ENCODE measurements at regions not wholly inside any gene's neighbourhood (a gene's known extent, or its start where the extent isn't known, plus 50 kb on each side); places are given as distances from the start of the nearest gene placed in this dataset.

DNA sequence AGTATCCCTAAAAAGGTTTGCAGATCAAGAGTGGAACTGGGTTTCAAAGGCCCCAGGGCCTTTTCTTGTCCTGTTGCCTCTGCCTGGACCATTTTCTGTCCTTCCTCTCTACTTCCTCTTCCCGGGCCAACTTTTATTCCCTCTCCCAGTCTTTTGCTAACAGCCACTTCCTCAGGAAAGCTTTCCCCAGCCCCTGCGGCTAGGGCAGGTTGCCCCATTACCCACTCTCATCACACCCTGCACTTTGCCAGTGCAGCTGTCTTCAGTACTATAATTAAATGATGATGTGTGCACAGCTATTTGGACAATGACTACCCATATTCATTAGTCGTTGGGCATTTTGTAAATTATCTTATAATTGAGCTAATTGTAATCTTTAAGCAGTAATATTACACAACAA lies 150.5 kb upstream of the THBS1 start:
- H3K36me3 ChIP-seq (ENCODE audit: insufficient read depth, low read length), result no peaks in the 10 kb centered on the region
- no peaks in the 10 kb centered on the region for H3K27me3 ChIP-seq (ENCODE audit: insufficient read depth, low read length)
- H3K4me3 ChIP-seq (ENCODE audit: low read depth, low read length), result no peak overlapping the region
- H3K4me1 ChIP-seq (ENCODE audit: control insufficient read depth, insufficient read depth, low read length, unreplicated experiment), result peaks cover 11% of the 10 kb centered on the region
- no peaks in the 10 kb centered on the region for H3K79me2 ChIP-seq (ENCODE audit: control insufficient read depth, insufficient read depth, low read length, unreplicated experiment)
- peak overlapping the region; percentile 35 for H3K27ac ChIP-seq (ENCODE audit: low read depth, low read length)
- H2AFZ ChIP-seq (ENCODE audit: low read length, unreplicated experiment), result peak overlapping the region; percentile 71

DNA sequence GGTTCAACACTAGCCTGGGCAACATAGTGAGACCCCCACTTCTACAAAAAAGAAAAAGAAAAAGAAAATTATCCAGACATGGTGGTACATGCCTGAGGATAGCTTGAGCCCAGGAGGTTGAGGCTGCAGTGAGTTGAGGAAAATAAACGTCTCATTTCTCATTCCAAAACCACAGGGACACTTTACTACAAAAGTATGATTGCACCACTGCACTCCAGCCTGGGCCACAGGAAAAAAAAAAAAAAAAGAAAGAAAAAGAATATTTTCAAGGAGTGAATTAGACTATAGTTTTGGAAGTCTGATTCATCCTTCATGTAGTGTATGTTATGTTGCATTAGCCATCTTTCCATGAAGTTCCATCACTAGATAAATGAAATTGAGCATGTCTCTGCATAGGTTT lies 149.5 kb upstream of the THBS1 start:
- H3K27ac ChIP-seq (ENCODE audit: low read depth, low read length), result no peak overlapping the region
- H3K79me2 ChIP-seq (ENCODE audit: control insufficient read depth, insufficient read depth, low read length, unreplicated experiment), result no peaks in the 10 kb centered on the region
- H3K36me3 ChIP-seq (ENCODE audit: insufficient read depth, low read length), result no peaks in the 10 kb centered on the region
- no peak overlapping the region for H3K4me3 ChIP-seq (ENCODE audit: low read depth, low read length)
- H3K4me1 ChIP-seq (ENCODE audit: control insufficient read depth, insufficient read depth, low read length, unreplicated experiment), result peaks cover 11% of the 10 kb centered on the region
- H3K27me3 ChIP-seq (ENCODE audit: insufficient read depth, low read length), result no peaks in the 10 kb centered on the region
- no peak overlapping the region for H2AFZ ChIP-seq (ENCODE audit: low read length, unreplicated experiment)

DNA sequence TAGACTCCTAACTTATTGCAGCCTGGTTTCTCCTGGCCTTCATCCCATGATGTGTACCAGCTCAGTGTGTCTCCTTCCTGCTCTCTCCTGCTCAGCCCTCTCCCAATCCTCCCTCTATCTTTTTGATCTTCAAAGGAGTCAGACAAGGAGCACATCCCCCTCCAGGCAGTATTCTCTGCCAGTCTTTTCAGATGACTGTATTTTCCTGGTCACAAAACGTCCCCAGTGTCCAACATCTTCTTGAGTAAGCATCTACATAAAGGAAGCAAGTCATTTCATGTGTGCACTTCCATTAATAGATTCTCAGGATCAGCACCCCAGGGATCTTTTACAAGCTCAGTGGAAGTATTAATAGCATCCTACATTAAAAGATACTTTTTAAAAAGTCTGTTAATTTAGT lies 148.9 kb upstream of the THBS1 start:
- H3K27me3 ChIP-seq (ENCODE audit: insufficient read depth, low read length), result no peaks in the 10 kb centered on the region
- no peak overlapping the region for H3K4me3 ChIP-seq (ENCODE audit: low read depth, low read length)
- H3K4me1 ChIP-seq (ENCODE audit: control insufficient read depth, insufficient read depth, low read length, unreplicated experiment), result peaks cover 11% of the 10 kb centered on the region
- H2AFZ ChIP-seq (ENCODE audit: low read length, unreplicated experiment), result no peak overlapping the region
- no peak overlapping the region for H3K27ac ChIP-seq (ENCODE audit: low read depth, low read length)
- no peaks in the 10 kb centered on the region for H3K79me2 ChIP-seq (ENCODE audit: control insufficient read depth, insufficient read depth, low read length, unreplicated experiment)
- no peaks in the 10 kb centered on the region for H3K36me3 ChIP-seq (ENCODE audit: insufficient read depth, low read length)

DNA sequence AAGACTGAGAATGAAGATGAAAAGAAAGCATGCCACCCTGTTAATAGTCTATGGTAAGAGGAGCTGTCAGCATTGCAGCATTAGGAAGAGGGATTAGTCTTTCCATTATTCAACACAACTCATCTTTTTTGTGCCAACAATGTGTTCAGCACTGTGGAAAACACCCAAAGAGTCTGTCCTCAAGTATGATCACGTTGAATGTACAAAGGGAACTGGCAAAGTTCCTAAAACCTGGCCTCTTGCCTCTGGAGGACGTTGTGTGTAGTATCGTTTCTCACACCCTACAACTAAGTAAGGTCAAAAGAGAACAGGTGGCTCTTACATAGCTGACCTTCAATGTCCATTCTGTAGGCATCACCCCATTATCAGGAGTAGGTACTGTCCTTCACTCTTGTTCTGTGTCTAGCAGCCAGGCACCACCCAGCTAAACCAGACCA lies 147.9 kb upstream of the THBS1 start:
- no peak overlapping the region for H3K4me3 ChIP-seq (ENCODE audit: low read depth, low read length)
- peaks cover 11% of the 10 kb centered on the region for H3K4me1 ChIP-seq (ENCODE audit: control insufficient read depth, insufficient read depth, low read length, unreplicated experiment)
- H3K27ac ChIP-seq (ENCODE audit: low read depth, low read length), result no peak overlapping the region
- H3K27me3 ChIP-seq (ENCODE audit: insufficient read depth, low read length), result no peaks in the 10 kb centered on the region
- no peaks in the 10 kb centered on the region for H3K79me2 ChIP-seq (ENCODE audit: control insufficient read depth, insufficient read depth, low read length, unreplicated experiment)
- H3K36me3 ChIP-seq (ENCODE audit: insufficient read depth, low read length), result no peaks in the 10 kb centered on the region
- no peak overlapping the region for H2AFZ ChIP-seq (ENCODE audit: low read length, unreplicated experiment)

DNA sequence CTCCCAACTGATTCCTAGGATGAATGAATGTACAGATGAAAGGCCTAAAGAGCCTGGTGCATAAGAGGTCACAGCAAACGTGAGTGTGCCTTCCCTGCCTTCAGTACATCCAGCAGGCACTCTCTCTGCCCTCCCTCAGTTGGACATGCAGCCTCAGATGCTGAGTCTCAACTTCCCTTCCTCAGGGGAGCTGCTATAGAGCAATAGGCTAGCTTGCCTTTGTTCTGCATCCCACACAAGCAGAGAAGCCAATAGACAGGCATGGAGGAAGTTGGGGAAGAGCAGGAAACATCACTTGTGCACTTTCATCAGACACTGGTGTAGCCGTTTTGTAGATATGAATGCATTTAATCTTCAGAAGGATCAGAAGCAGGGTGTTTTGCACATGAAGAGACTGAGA lies 147.5 kb upstream of the THBS1 start:
- Histone ChIP-seq H3K4me3 (ENCODE audit: low read depth, low read length) (no peak overlapping the region), H3K79me2 (ENCODE audit: control insufficient read depth, insufficient read depth, low read length, unreplicated experiment) (no peaks in the 10 kb centered on the region), H3K27me3 (ENCODE audit: insufficient read depth, low read length) (no peaks in the 10 kb centered on the region), H2AFZ (ENCODE audit: low read length, unreplicated experiment) (no peak overlapping the region), H3K4me1 (ENCODE audit: control insufficient read depth, insufficient read depth, low read length, unreplicated experiment) (peaks cover 11% of the 10 kb centered on the region), H3K36me3 (ENCODE audit: insufficient read depth, low read length) (no peaks in the 10 kb centered on the region), H3K27ac (ENCODE audit: low read depth, low read length) (no peak overlapping the region)

DNA sequence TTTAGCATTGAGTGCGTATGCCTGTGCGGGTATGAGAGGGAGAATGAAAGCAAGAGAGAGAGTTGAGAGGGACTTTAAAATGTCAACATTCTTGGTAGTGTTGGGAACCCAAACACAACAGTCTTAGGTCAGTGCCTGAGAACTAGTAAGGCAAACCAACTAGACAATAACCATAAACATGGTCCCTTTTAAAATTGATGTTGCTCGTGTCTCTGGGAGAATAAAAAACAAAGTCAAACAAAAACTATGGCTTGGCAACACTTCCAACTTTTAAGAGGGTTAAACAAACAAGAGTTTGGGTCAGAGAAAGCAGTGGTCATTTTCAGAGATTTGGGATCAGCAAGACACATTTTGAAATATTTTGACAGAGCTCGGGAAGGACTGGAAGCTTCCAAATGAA lies 146.7 kb upstream of the THBS1 start:
- Histone ChIP-seq H3K27ac (ENCODE audit: low read depth, low read length) (no peak overlapping the region), H2AFZ (ENCODE audit: low read length, unreplicated experiment) (no peak overlapping the region)

DNA sequence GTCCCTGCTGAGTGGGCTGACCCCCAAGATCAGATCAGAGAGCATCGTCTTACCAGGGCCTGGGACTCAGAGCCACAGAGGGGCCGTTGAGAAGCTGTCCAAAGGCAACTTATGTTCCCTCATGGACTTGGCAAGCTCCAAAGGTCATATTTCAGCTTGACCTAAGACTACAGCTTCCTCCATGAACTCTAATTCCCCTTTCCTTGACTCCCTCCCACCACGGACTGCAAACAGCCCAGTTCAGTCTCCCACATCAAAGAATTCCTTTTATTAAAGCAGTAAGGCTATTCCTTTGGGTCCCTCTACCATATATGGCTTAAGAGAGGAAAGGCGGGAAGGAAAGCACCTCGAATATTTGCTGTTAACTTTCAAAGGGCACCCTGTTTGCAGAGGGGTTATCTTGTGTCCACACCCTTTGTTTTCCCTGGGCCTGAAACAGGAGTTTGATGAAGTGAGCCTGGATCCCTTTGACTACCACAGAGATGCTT lies 146.1 kb upstream of the THBS1 start:
- H3K4me1 ChIP-seq (ENCODE audit: control insufficient read depth, insufficient read depth, low read length, unreplicated experiment), result peaks cover 7% of the 10 kb centered on the region
- no peaks in the 10 kb centered on the region for H3K27me3 ChIP-seq (ENCODE audit: insufficient read depth, low read length)
- H3K27ac ChIP-seq (ENCODE audit: low read depth, low read length), result no peak overlapping the region
- no peaks in the 10 kb centered on the region for H3K36me3 ChIP-seq (ENCODE audit: insufficient read depth, low read length)
- no peaks in the 10 kb centered on the region for H3K79me2 ChIP-seq (ENCODE audit: control insufficient read depth, insufficient read depth, low read length, unreplicated experiment)
- no peak overlapping the region for H3K4me3 ChIP-seq (ENCODE audit: low read depth, low read length)
- no peak overlapping the region for H2AFZ ChIP-seq (ENCODE audit: low read length, unreplicated experiment)

More for the DNA sequence above, 146.7 kb upstream of the THBS1 start:
- no peaks in the 10 kb centered on the region for H3K27me3 ChIP-seq (ENCODE audit: insufficient read depth, low read length)
- H3K4me3 ChIP-seq (ENCODE audit: low read depth, low read length), result no peak overlapping the region
- H3K36me3 ChIP-seq (ENCODE audit: insufficient read depth, low read length), result no peaks in the 10 kb centered on the region
- no peaks in the 10 kb centered on the region for H3K79me2 ChIP-seq (ENCODE audit: control insufficient read depth, insufficient read depth, low read length, unreplicated experiment)
- H3K4me1 ChIP-seq (ENCODE audit: control insufficient read depth, insufficient read depth, low read length, unreplicated experiment), result peaks cover 11% of the 10 kb centered on the region

DNA sequence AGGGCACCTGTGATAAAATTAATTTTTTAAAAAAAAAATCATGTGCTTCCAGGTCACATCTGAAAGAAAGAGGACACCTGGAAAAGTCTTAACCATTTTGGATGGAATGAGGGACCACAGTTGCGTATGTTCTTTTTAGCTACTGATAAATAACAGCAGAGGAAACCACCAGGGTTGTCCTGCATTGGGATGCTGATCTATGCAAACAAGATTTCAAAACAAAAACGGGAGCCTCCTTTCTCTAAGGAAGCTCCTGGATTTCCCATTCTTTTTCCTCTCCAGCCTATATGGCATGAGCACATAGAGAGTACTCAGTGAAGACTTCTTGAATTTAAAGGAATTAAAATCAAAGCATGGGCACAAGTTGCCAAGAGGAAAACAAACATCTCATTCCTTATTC lies 145.6 kb upstream of the THBS1 start:
- H3K27ac ChIP-seq (ENCODE audit: low read depth, low read length), result no peak overlapping the region
- no peak overlapping the region for H2AFZ ChIP-seq (ENCODE audit: low read length, unreplicated experiment)
- no peaks in the 10 kb centered on the region for H3K36me3 ChIP-seq (ENCODE audit: insufficient read depth, low read length)
- no peaks in the 10 kb centered on the region for H3K27me3 ChIP-seq (ENCODE audit: insufficient read depth, low read length)
- H3K4me3 ChIP-seq (ENCODE audit: low read depth, low read length), result no peak overlapping the region
- H3K4me1 ChIP-seq (ENCODE audit: control insufficient read depth, insufficient read depth, low read length, unreplicated experiment), result peaks cover 3% of the 10 kb centered on the region
- H3K79me2 ChIP-seq (ENCODE audit: control insufficient read depth, insufficient read depth, low read length, unreplicated experiment), result no peaks in the 10 kb centered on the region

DNA sequence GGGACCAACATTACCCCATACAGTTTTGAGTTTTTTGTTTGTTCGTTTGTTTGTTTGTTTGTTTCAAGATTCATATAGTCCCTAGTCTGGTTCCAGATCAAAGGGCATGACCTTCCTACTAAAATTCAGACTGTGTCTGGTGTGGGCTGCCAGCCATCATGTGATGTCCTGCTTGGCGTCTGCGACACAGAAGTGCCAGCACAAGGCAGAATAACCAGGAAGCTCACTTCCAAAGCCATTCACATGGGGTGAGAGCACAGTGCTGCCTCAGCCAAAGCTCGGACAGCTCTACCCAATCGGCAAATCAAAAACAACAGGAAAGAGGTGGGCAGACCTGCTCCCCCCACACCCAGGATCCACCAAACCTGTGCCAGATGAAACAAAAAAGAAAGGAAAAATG lies 142.6 kb upstream of the THBS1 start:
- Histone ChIP-seq H3K4me1 (ENCODE audit: control insufficient read depth, insufficient read depth, low read length, unreplicated experiment) (peaks cover 4% of the 10 kb centered on the region), H3K36me3 (ENCODE audit: insufficient read depth, low read length) (no peaks in the 10 kb centered on the region), H3K79me2 (ENCODE audit: control insufficient read depth, insufficient read depth, low read length, unreplicated experiment) (no peaks in the 10 kb centered on the region), H3K27me3 (ENCODE audit: insufficient read depth, low read length) (no peaks in the 10 kb centered on the region), H2AFZ (ENCODE audit: low read length, unreplicated experiment) (no peak overlapping the region), H3K4me3 (ENCODE audit: low read depth, low read length) (no peak overlapping the region), H3K27ac (ENCODE audit: low read depth, low read length) (no peak overlapping the region)

DNA sequence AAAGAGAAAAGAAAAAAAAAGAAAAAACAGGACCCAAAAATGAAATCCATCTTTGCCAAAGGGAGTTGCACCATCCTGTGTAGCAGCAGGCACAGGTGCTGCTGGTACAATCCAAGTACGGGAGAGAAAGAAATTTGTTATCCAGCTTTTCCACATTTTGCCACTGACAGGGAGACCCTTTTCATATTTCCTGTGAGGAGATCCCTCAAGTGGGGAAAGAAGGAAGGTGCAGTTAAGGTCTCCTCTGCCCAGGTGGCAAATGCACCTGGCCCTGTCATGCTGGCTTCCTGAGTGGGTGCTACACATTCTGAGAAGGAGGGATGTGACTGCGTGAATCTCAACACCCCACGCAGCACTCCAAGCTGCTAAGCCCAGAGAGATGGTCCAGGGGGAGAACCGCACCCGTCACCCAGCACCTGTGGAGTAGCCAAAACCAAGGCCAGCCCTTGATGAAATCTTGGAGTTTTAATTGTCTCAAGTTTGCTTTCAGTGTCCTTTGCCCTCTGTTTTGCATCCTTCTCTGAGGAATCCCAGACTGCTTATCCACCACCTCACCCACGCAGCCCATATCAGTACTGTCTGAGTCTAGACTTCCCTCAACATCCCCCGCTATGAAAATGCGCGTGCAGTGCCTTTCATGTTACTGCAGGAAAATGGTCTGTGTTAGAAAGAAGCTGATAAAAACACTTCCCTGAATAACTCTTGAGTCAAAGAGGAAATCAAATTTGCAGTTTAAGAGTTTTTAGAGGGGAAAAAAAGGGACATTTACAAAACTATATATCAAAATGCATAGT lies 141.9 kb upstream of the THBS1 start:
- Histone ChIP-seq H3K36me3 (ENCODE audit: insufficient read depth, low read length) (no peaks in the 10 kb centered on the region), H3K27me3 (ENCODE audit: insufficient read depth, low read length) (no peaks in the 10 kb centered on the region), H3K4me3 (ENCODE audit: low read depth, low read length) (no peak overlapping the region), H3K79me2 (ENCODE audit: control insufficient read depth, insufficient read depth, low read length, unreplicated experiment) (no peaks in the 10 kb centered on the region), H2AFZ (ENCODE audit: low read length, unreplicated experiment) (no peak overlapping the region), H3K4me1 (ENCODE audit: control insufficient read depth, insufficient read depth, low read length, unreplicated experiment) (peaks cover 4% of the 10 kb centered on the region), H3K27ac (ENCODE audit: low read depth, low read length) (no peak overlapping the region)

DNA sequence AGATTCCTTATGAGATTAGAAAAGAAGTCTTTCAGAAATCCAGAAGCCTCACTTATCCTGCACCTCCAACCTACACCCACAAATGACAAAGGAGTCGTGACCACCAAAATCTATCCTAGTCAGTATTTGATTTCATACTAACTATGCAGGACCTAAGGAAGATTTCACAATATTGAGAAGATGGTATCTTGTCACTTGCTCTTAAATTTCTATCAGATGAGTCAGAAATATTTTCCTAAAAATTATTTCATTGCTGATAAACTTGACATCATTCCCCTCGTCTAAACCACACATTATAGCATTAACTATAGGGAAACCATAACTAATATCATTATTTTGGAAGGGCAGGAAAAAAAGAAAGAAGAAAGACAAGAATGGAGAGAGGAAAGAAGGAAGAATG lies 138.0 kb upstream of the THBS1 start:
- no peaks in the 10 kb centered on the region for H3K36me3 ChIP-seq (ENCODE audit: insufficient read depth, low read length)
- H3K4me1 ChIP-seq (ENCODE audit: control insufficient read depth, insufficient read depth, low read length, unreplicated experiment), result peaks cover 4% of the 10 kb centered on the region
- H3K27ac ChIP-seq (ENCODE audit: low read depth, low read length), result no peak overlapping the region
- H2AFZ ChIP-seq (ENCODE audit: low read length, unreplicated experiment), result no peak overlapping the region
- no peaks in the 10 kb centered on the region for H3K27me3 ChIP-seq (ENCODE audit: insufficient read depth, low read length)
- no peak overlapping the region for H3K4me3 ChIP-seq (ENCODE audit: low read depth, low read length)
- no peaks in the 10 kb centered on the region for H3K79me2 ChIP-seq (ENCODE audit: control insufficient read depth, insufficient read depth, low read length, unreplicated experiment)

Measured in ACC112 (cell line).